HFFc6 (cell line): ENCODE measurements at regions not wholly inside any gene's neighbourhood (a gene's known extent, or its start where the extent isn't known, plus 50 kb on each side); places are given as distances from the start of the nearest gene placed in this dataset.

Source experiments
- DNase-seq: peaks from one replicate; pipeline ENCODE4 v3.0.0-alpha.2; 2018
- H3K27ac Mint-ChIP-seq: 2 replicates; pipeline ENCODE4 v1.8.0; 2020; ENCODE audit warnings: mild to moderate bottlenecking, mixed read lengths
- H3K27me3 Mint-ChIP-seq: 2 replicates; pipeline ENCODE4 v1.8.0; 2021; ENCODE audit warnings: mild to moderate bottlenecking, moderate library complexity, mixed read lengths; ENCODE audit not compliant: insufficient read depth
- H3K36me3 Mint-ChIP-seq: 2 replicates; pipeline ENCODE4 v1.8.0; 2021; ENCODE audit warnings: low read depth, mixed read lengths
- H3K4me1 Mint-ChIP-seq: 2 replicates; pipeline ENCODE4 v1.8.0; 2020; ENCODE audit warnings: low read depth, mixed read lengths
- H3K4me3 Mint-ChIP-seq: 2 replicates; pipeline ENCODE4 v1.8.0; 2020; ENCODE audit warnings: mild to moderate bottlenecking, moderate library complexity, mixed read lengths
- H3K9me3 Mint-ChIP-seq: 2 replicates; pipeline ENCODE4 v1.8.0; 2020; ENCODE audit warnings: mild to moderate bottlenecking, mixed read lengths
- TF ChIP-seq, protein P1 (sequence below): fragments of 200-600 bp; sonication (generic); IDR thresholded peaks from 2 replicates; pipeline ENCODE4 v1.5.0; 2021; ENCODE audit warnings: antibody characterized with exemption, mild to moderate bottlenecking

DNA sequence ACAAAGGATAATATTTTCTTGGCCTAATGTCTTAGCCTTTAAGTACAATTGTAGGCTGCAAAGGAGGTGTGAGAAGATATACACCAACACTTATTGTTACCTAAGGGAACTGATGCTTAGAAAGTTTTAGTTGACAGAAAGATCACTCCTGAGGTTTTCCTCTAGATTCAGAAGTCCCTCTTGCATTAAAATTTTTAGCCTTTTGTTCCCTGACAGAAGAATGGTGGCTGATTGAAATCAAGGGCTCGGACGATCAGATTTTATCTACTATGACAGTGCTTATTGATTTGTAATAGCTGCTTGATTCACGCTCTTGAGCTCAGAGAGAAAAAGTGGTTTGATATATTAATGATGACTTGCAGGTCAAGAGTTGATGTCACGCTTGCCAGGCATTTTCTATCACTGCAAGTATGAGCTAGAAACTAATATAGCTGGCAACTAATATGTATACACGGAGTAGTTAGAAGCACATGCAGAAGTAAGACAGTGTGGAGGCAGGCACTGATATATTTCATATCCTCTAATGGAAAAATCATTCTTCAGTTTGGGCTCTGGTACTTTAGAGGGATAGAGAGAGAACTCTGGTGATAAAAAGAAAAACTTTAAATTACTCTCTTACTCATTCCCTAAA lies 246.6 kb upstream of the ID4 start:
- Mint-ChIP-seq H3K27me3 (peaks cover 1% of the 10 kb centered on the region; the same call in 1 of the 2 replicates), H3K27ac (no peak overlapping the region), H3K4me3 (no peak overlapping the region), H3K36me3 (no peaks in the 10 kb centered on the region), H3K9me3 (no peaks in the 10 kb centered on the region), H3K4me1 (no peaks in the 10 kb centered on the region)
- TF ChIP-seq, protein P1, sequence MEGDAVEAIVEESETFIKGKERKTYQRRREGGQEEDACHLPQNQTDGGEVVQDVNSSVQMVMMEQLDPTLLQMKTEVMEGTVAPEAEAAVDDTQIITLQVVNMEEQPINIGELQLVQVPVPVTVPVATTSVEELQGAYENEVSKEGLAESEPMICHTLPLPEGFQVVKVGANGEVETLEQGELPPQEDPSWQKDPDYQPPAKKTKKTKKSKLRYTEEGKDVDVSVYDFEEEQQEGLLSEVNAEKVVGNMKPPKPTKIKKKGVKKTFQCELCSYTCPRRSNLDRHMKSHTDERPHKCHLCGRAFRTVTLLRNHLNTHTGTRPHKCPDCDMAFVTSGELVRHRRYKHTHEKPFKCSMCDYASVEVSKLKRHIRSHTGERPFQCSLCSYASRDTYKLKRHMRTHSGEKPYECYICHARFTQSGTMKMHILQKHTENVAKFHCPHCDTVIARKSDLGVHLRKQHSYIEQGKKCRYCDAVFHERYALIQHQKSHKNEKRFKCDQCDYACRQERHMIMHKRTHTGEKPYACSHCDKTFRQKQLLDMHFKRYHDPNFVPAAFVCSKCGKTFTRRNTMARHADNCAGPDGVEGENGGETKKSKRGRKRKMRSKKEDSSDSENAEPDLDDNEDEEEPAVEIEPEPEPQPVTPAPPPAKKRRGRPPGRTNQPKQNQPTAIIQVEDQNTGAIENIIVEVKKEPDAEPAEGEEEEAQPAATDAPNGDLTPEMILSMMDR: no peak
- DNase-seq: no peak

DNA sequence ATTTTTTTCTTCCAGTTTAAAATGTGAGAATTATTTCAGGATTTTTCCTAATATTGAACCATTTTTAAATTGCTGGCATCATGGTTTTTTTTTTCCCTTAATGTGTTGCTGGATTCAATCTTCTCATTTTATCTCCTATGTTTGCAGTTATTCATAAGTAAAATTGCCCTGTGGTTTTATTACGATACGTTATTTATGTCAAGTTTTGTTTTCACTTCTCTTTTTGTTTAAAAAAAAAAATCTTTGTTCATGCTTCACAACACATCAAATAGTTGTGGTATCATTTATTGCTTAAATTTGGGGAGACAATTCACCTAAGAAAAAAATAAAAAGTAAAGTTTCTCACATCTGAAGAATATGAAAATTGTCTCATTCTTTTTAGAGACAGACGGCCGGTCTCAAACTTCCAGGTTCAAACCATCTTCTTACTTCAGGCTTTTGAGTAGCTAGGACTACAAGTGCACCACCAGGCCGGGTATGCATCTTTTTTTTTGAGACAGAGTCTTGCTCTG lies 239.3 kb upstream of the ID4 start:
- Mint-ChIP-seq H3K27ac (no peak overlapping the region), H3K4me1 (no peaks in the 10 kb centered on the region)
- no peak for DNase-seq

DNA sequence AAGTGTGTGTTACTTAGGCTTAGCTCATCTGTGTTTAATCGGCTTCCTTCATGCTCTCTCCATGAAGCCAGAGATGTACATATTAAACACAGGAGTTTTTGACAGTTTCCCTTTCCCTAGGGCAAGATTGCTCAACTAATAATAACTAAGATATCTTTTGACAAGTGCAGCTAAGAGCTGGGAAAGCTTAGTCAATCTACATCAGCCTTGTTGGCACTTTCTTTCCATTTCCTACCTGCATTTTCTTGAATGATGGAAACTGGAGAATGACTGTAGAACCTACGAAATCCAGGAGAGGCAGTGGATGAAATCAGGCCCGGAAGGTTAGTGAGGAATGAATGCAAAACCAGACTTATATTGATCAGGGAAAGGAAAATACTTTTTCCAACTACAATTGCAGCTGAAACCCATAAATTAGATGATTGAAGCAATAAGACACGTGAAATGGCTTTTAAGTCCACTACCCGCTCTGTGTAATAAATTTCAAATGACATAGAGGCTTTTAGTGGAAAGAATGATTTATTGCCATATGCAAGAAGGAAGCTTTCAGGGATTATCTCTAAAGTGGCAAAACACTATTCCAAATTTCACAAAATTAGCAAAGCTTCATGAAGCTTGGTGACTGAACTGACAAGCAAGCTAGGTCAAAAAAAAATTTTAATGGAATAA lies 237.2 kb upstream of the ID4 start:
- H3K4me1 Mint-ChIP-seq: no peaks in the 10 kb centered on the region
- H3K4me3 Mint-ChIP-seq: no peak overlapping the region
- H3K36me3 Mint-ChIP-seq: no peaks in the 10 kb centered on the region
- TF ChIP-seq, protein P1: no peak
- no peak for DNase-seq
- no peak overlapping the region for H3K27ac Mint-ChIP-seq
- H3K9me3 Mint-ChIP-seq: no peaks in the 10 kb centered on the region
- H3K27me3 Mint-ChIP-seq: no peaks in the 10 kb centered on the region; the same call in 1 of the 2 replicates

More for the DNA sequence above, 239.3 kb upstream of the ID4 start:
- Mint-ChIP-seq H3K4me3 (no peak overlapping the region), H3K27me3 (no peaks in the 10 kb centered on the region; the same call in 1 of the 2 replicates), H3K36me3 (no peaks in the 10 kb centered on the region), H3K9me3 (no peaks in the 10 kb centered on the region)
- TF ChIP-seq, protein P1: no peak

DNA sequence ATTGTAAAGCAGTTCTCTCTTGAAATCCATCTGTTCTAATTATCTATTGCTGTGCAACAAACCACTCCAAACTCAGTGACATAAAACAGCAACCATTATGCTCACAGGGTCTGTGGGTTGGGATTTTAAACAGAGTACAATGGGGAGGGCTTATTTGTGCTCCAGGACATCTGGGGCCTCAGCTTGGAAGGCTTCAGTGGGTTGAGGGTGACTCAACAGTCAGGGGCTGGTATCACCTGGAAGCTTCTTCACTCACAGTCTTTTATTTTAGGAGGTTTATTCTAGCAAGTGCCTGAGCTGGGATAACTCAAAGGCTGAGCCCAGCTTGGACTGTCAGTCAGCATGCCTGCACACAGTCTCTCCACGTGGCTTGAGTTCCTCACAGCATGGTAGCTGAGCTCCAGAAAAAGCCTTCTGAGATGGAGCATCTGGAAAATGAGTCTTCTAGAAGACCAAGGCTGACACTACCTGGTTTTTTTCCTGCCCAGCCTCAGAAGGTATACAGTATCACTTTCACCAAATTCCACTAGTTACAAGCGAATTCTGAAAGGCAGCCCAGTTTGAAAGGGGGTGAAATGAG lies 234.6 kb upstream of the ID4 start:
- Mint-ChIP-seq H3K36me3 (no peaks in the 10 kb centered on the region), H3K4me1 (no peaks in the 10 kb centered on the region), H3K27ac (no peak overlapping the region), H3K4me3 (no peak overlapping the region), H3K9me3 (no peaks in the 10 kb centered on the region), H3K27me3 (no peaks in the 10 kb centered on the region; the same call in 1 of the 2 replicates)
- DNase-seq: no peak
- TF ChIP-seq, protein P1: no peak

DNA sequence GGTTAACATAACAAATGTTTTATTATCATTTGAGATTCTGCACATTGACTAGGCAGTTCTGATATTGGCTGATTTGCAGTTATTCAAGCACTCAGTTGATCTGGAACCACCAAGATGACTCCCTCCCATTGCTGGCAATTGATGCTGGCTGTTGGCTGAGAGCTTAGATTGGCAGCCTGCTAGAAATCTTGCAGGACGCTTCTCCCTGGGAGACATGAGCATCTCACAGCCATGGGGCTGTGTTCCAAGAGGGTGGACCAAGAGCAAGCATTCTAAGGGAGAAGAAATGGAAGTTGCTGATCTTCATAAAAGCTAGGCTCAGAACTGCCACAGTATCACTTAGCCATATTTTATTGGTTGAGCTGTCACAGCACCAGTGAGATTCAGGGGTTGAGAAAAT lies 233.4 kb upstream of the ID4 start:
- no peak for DNase-seq
- no peak overlapping the region for H3K4me3 Mint-ChIP-seq
- H3K4me1 Mint-ChIP-seq: no peaks in the 10 kb centered on the region
- no peaks in the 10 kb centered on the region; the same call in 1 of the 2 replicates for H3K27me3 Mint-ChIP-seq
- H3K27ac Mint-ChIP-seq: no peak overlapping the region
- TF ChIP-seq, protein P1: no peak
- H3K9me3 Mint-ChIP-seq: no peaks in the 10 kb centered on the region
- H3K36me3 Mint-ChIP-seq: no peaks in the 10 kb centered on the region
